PC-9 (cell line): ENCODE measurements at regions not wholly inside any gene's neighbourhood (a gene's known extent, or its start where the extent isn't known, plus 50 kb on each side); places are given as distances from the start of the nearest gene placed in this dataset.

ENCODE experiments used
- BruUV-seq: library from RNA; stranded (reverse); fragments of 400-500 nt; replicated peaks from 2 replicates; lab custom pipeline; 2021; lab: Mats Ljungman, UMichigan
- CTCF ChIA-PET: fragments of 300-600 bp; sonication (Branson Sonifier 250); formaldehyde crosslinking; loops from one replicate; lab custom pipeline; 2022; ENCODE audit warnings: antibody characterized with exemption; lab: Charles Lee
- POLR2A ChIA-PET: fragments of 300-600 bp; sonication (Branson Sonifier 250); formaldehyde crosslinking; loops from one replicate; lab custom pipeline; 2022; ENCODE audit warnings: antibody characterized with exemption; ENCODE audit not compliant: unreplicated experiment; lab: Charles Lee
- DNase-seq, 2 experiments: peaks; one replicate each; pipeline versions ENCODE4 v3.0.0 to v3.0.0-alpha.2; 2015 to 2022; ENCODE audit warnings: mixed read lengths in 1 of 2
- H2AFZ ChIP-seq: fragments of 200-600 bp; sonication (generic); 2 replicates; pipeline ENCODE4 v1.8.1; 2017; ENCODE audit warnings: antibody characterized with exemption
- H3F3A ChIP-seq: fragments of 200-600 bp; sonication (generic); 2 replicates; pipeline ENCODE4 v1.8.1; 2017; ENCODE audit warnings: antibody characterized with exemption, mild to moderate bottlenecking, low read depth; ENCODE audit not compliant: insufficient read depth
- H3K27ac ChIP-seq: fragments of 200-600 bp; sonication (generic); 2 replicates; pipeline ENCODE4 v1.6.1; 2016; ENCODE audit warnings: mixed run types
- H3K27me3 ChIP-seq: fragments of 200-600 bp; sonication (generic); 2 replicates; pipeline ENCODE4 v1.6.1; 2016; ENCODE audit warnings: low read depth, mixed run types; ENCODE audit not compliant: insufficient read depth
- H3K36me3 ChIP-seq: fragments of 200-600 bp; sonication (generic); 2 replicates; pipeline ENCODE4 v1.6.1; 2016; ENCODE audit warnings: low read depth, mixed run types
- H3K4me1 ChIP-seq: fragments of 200-600 bp; sonication (generic); replicated peaks from 2 replicates; pipeline ENCODE4 v1.6.1; 2016; ENCODE audit warnings: mixed run types; ENCODE audit not compliant: insufficient read depth
- H3K4me2 ChIP-seq: fragments of 200-600 bp; sonication (generic); 2 replicates; pipeline ENCODE4 v1.6.1; 2017; ENCODE audit warnings: mixed run types
- H3K4me3 ChIP-seq: fragments of 200-600 bp; sonication (generic); 2 replicates; pipeline ENCODE4 v1.6.1; 2016; ENCODE audit warnings: mixed run types
- H3K79me2 ChIP-seq: fragments of 200-600 bp; sonication (generic); 2 replicates; pipeline ENCODE4 v1.6.1; 2017; ENCODE audit warnings: low read depth, mixed run types
- H3K9me2 ChIP-seq: fragments of 200-600 bp; sonication (generic); 2 replicates; pipeline ENCODE4 v1.8.1; 2017; ENCODE audit warnings: mild to moderate bottlenecking; ENCODE audit not compliant: insufficient read depth
- H3K9me3 ChIP-seq: fragments of 200-600 bp; sonication (generic); 2 replicates; pipeline ENCODE4 v1.8.1; 2016; ENCODE audit warnings: low read depth; ENCODE audit not compliant: insufficient read depth
- H4K20me1 ChIP-seq: fragments of 200-600 bp; sonication (generic); 2 replicates; pipeline ENCODE4 v1.8.1; 2017; ENCODE audit not compliant: insufficient read depth
- CTCF ChIP-seq: fragments of 200-600 bp; sonication (generic); conservative IDR thresholded peaks from 2 replicates; pipeline ENCODE4 v1.6.1; 2017; ENCODE audit warnings: mixed run types, antibody characterized with exemption, mild to moderate bottlenecking, moderate library complexity
- EZH2 ChIP-seq: fragments of 200-600 bp; sonication (generic); IDR thresholded peaks from 2 replicates; pipeline ENCODE4 v1.8.0; 2017; ENCODE audit warnings: antibody characterized with exemption, low read depth
- intact Hi-C: fragments of 100-400 bp; cut with micrococcal nuclease; formaldehyde crosslinking; loops from one replicate; pipeline ENCODE4 v1.10.0; 2022; ENCODE audit not compliant: unreplicated experiment

GRCh38 chr12:124441443-124442194, 125.8 kb downstream of the NCOR2 start:
- Histone ChIP-seq H3K79me2 (peaks cover 12% of the 10 kb centered on the region), H3K9me2 (no peaks in the 10 kb centered on the region), H3K36me3 (no peaks in the 10 kb centered on the region), H3K4me3 (peak overlapping the region; percentile 52), H3K9me3 (no peaks in the 10 kb centered on the region), H3K4me1 (peaks cover 33% of the 10 kb centered on the region), H3F3A (peaks cover 40% of the 10 kb centered on the region), H3K27ac (peak overlapping the region; percentile 97), H2AFZ (no peak overlapping the region), H4K20me1 (no peaks in the 10 kb centered on the region), H3K27me3 (no peaks in the 10 kb centered on the region), H3K4me2 (peak overlapping the region; percentile 83)
- BruUV-seq: TSS peak; percentile 79
- intact Hi-C loops: loop anchor here (1.0 to 2.0 kb wide), 7 partner anchors 12 to 286 kb away; no protein-coding TSS in a partner anchor
- DNase-seq: peak; percentile 82 to 89
- no peak for TF ChIP-seq EZH2
- TF ChIP-seq CTCF: no peak
- ChIA-PET POLR2A (interaction anchor here (0.5 to 1.0 kb wide), 2 partner anchors 19 to 45 kb away, joined by 3 to 6 read pairs; no protein-coding TSS in a partner anchor), CTCF (no interaction called here)

GRCh38 chr12:124440841-124441381, 126.5 kb downstream of the NCOR2 start:
- H3K27me3 ChIP-seq: no peaks in the 10 kb centered on the region
- peak overlapping the region; percentile 52 for H3K4me3 ChIP-seq
- H3K36me3 ChIP-seq: no peaks in the 10 kb centered on the region
- H3K79me2 ChIP-seq: peaks cover 12% of the 10 kb centered on the region
- CTCF ChIA-PET: no interaction called here
- TSS peak; percentile 96 for BruUV-seq
- peaks cover 33% of the 10 kb centered on the region for H3K4me1 ChIP-seq
- TF ChIP-seq CTCF (no peak), EZH2 (no peak)
- peaks cover 39% of the 10 kb centered on the region for H3F3A ChIP-seq
- peak overlapping the region; percentile 97 for H3K27ac ChIP-seq
- POLR2A ChIA-PET: interaction anchor here (0.5 to 1.0 kb wide), 2 partner anchors 18 to 45 kb away, joined by 3 to 6 read pairs; no protein-coding TSS in a partner anchor
- peak overlapping the region; percentile 83 for H3K4me2 ChIP-seq
- H4K20me1 ChIP-seq: no peaks in the 10 kb centered on the region
- peak; percentile 75 to 79 for DNase-seq
- no peak overlapping the region for H2AFZ ChIP-seq
- no peaks in the 10 kb centered on the region for H3K9me2 ChIP-seq
- intact Hi-C loops: loop anchor here (1.0 to 2.0 kb wide), 7 partner anchors 12 to 286 kb away; no protein-coding TSS in a partner anchor
- H3K9me3 ChIP-seq: no peaks in the 10 kb centered on the region

- TF ChIP-seq CTCF (no peak), EZH2 (no peak)
- H3K27me3 ChIP-seq: no peaks in the 10 kb centered on the region
- H3K9me3 ChIP-seq: no peaks in the 10 kb centered on the region
- peaks cover 12% of the 10 kb centered on the region for H3K79me2 ChIP-seq
- intact Hi-C loops: loop anchor here (2.0 kb wide), 1 partner anchor 47 kb away; no protein-coding TSS in a partner anchor
- no peak overlapping the region; the same call in 1 of the 2 replicates for H3K4me3 ChIP-seq
- 0 out of 2 replicates have a peak, but pooled peaks cover 3% of the 10 kb centered on the region for H4K20me1 ChIP-seq
- peak overlapping the region; percentile 83 for H3K4me2 ChIP-seq
- no peak for DNase-seq
- POLR2A ChIA-PET: no interaction called here
- no peaks in the 10 kb centered on the region for H3K9me2 ChIP-seq
- CTCF ChIA-PET: no interaction called here
- no peak overlapping the region for H2AFZ ChIP-seq
- BruUV-seq: no TSS peak
- H3F3A ChIP-seq: peaks cover 39% of the 10 kb centered on the region
- H3K36me3 ChIP-seq: no peaks in the 10 kb centered on the region
- peaks cover 33% of the 10 kb centered on the region for H3K4me1 ChIP-seq
- H3K27ac ChIP-seq: peak overlapping the region; percentile 97
Measured at GRCh38 chr12:124440031-124440626, 127.3 kb downstream of the NCOR2 start.
